Right lobe of liver (tissue), 6 donors: ENCODE measurements at regions not wholly inside any gene's neighbourhood (a gene's known extent, or its start where the extent isn't known, plus 50 kb on each side); places are given as distances from the start of the nearest gene placed in this dataset.
"Not testable (repeated sequence)": the region's sequence is repeated elsewhere in the genome, so short reads cannot be mapped to it uniquely, and the experiment has no call there.

Experiments used
- ATAC-seq, 4 donors: fragments of 200-7000 bp; cut with Tn5 transposase; one replicate each; pipeline ENCODE4 v1.9.1; 2020; ENCODE audit warnings: mild to moderate bottlenecking in 4 of 4, moderate library complexity in 4 of 4
- DNase-seq, 3 donors: peaks; one replicate each; pipeline ENCODE4 v3.0.0-alpha.2; 2020
- H3K27ac ChIP-seq, 3 donors: fragments of 200-600 bp; one replicate each; pipeline ENCODE4 v1.8.0; 2022
- H3K27me3 ChIP-seq, 2 donors: fragments of 200-600 bp; one replicate each; pipeline ENCODE4 v1.8.0; 2022
- H3K36me3 ChIP-seq, 4 donors: fragments of 200-600 bp; sonication (generic) in 1 of 4; one replicate each; pipeline versions ENCODE4 v1.5.1 to v1.8.0; 2017 to 2022; ENCODE audit warnings: control low read depth in 1 of 4
- H3K4me1 ChIP-seq, 4 donors: fragments of 200-600 bp; sonication (generic) in 1 of 4; one replicate each; pipeline versions ENCODE4 v1.5.1 to v1.8.0; 2017 to 2022; ENCODE audit warnings: control low read depth in 1 of 4
- H3K4me3 ChIP-seq, 3 donors: fragments of 200-600 bp; one replicate each; pipeline ENCODE4 v1.8.0; 2022
- H3K9me3 ChIP-seq, 4 donors: fragments of 200-600 bp; sonication (generic) in 1 of 4; one replicate each; pipeline versions ENCODE4 v1.5.1 to v1.8.0; 2017 to 2022; ENCODE audit warnings: control low read depth in 1 of 4
- CTCF ChIP-seq, 4 donors: fragments of 200-600 bp in 3 of 4; fragments of 450-650 bp in 1 of 4; IDR thresholded peaks; one replicate each; pipeline versions ENCODE4 v1.5.1 to v1.8.0; 2016 to 2022; ENCODE audit warnings: antibody characterized with exemption in 4 of 4, mild to moderate bottlenecking in 2 of 4
- POLR2A ChIP-seq: fragments of 450-650 bp; IDR thresholded peaks from one replicate; pipeline ENCODE4 v1.6.1; 2017; ENCODE audit warnings: antibody characterized with exemption, mild to moderate bottlenecking
- WGBS: methylation state at CpG from one replicate; pipeline ENCODE4 v1.1.6; 2018; ENCODE audit warnings: low coverage, low lambda C conversion rate; ENCODE audit not compliant: insufficient coverage; ENCODE audit errors: missing lambda C conversion rate; 5-methylcytosine and 5-hydroxymethylcytosine counted together
- intact Hi-C, 2 donors: fragments of 100-400 bp; cut with DNase I; formaldehyde crosslinking; loops; one replicate each; pipeline versions ENCODE4 v1.11.2 to v1.14.1; 2022
- donor health status: DM: no; HTN: yes; CAD: no.
- donor health status: DM: no; HTN: no; CAD: no.
- donor health status: DM: no; HTN: no; CAD: no.
- donor health status: DM: no; HTN: yes; CAD: no.
- donor health status: DM: no; HTN: yes; CAD: no.

- no peak for ATAC-seq
- intact Hi-C loops: no loop called here
- 25% methylated on average over 3 of the region's 3 CpGs for WGBS
These were observed 750.5 kb upstream of the POU3F4 start for GRCh38 chrX:82757614-82758013.

GRCh38 chrX:82764521-82764920 is 743.6 kb upstream of the POU3F4 start:
- H3K4me1 ChIP-seq: no peaks in the 10 kb centered on the region
- no peak overlapping the region for H3K27ac ChIP-seq
- TF ChIP-seq CTCF (IDR thresholded peaks at IDR 0.05) (no peak), POLR2A (no peak)
- intact Hi-C loops: no loop called here
- ATAC-seq: no peak
- no peak overlapping the region for H3K4me3 ChIP-seq
- H3K9me3 ChIP-seq: no peaks in the 10 kb centered on the region
- H3K27me3 ChIP-seq: no peaks in the 10 kb centered on the region
- H3K36me3 ChIP-seq: no peaks in the 10 kb centered on the region
- 39% methylated on average over 2 of the region's 2 CpGs for WGBS
- DNase-seq: no peak

More at GRCh38 chrX:82757614-82758013, 750.5 kb upstream of the POU3F4 start:
- H3K9me3 ChIP-seq: no peaks in the 10 kb centered on the region
- TF ChIP-seq POLR2A: no peak
- no peak for TF ChIP-seq CTCF (IDR thresholded peaks at IDR 0.05)
- H3K4me1 ChIP-seq: no peaks in the 10 kb centered on the region
- no peaks in the 10 kb centered on the region for H3K36me3 ChIP-seq
- H3K27me3 ChIP-seq: no peaks in the 10 kb centered on the region
- no peak overlapping the region for H3K27ac ChIP-seq
- H3K4me3 ChIP-seq: no peak overlapping the region
- DNase-seq: no peak

GRCh38 chrX:82765811-82766210 is 742.3 kb upstream of the POU3F4 start:
- Histone ChIP-seq H3K36me3 (no peaks in the 10 kb centered on the region), H3K27ac (no peak overlapping the region), H3K4me1 (no peaks in the 10 kb centered on the region), H3K27me3 (no peaks in the 10 kb centered on the region), H3K4me3 (no peak overlapping the region), H3K9me3 (no peaks in the 10 kb centered on the region)
- WGBS: 41% methylated on average over 1 of the region's 1 CpG
- TF ChIP-seq POLR2A (no peak), CTCF (IDR thresholded peaks at IDR 0.05) (no peak)
- intact Hi-C loops: no loop called here
- no peak for ATAC-seq
- DNase-seq: no peak

GRCh38 chrX:82775426-82775825 is 732.7 kb upstream of the POU3F4 start:
- WGBS: 50% methylated on average over 2 of the region's 3 CpGs
- no peaks in the 10 kb centered on the region for H3K9me3 ChIP-seq
- no peak overlapping the region for H3K27ac ChIP-seq
- DNase-seq: no peak
- intact Hi-C loops: no loop called here
- no peak for TF ChIP-seq CTCF (IDR thresholded peaks at IDR 0.05)
- no peak for TF ChIP-seq POLR2A
- no peak for ATAC-seq
- peaks cover 0 to 5% of the 10 kb centered on the region in 2 donors for H3K27me3 ChIP-seq
- H3K36me3 ChIP-seq: no peaks in the 10 kb centered on the region
- no peaks in the 10 kb centered on the region for H3K4me1 ChIP-seq
- H3K4me3 ChIP-seq: no peak overlapping the region

GRCh38 chrX:82782014-82782413 is 726.1 kb upstream of the POU3F4 start:
- DNase-seq: no peak
- Histone ChIP-seq H3K27ac (no peak overlapping the region), H3K4me3 (no peak overlapping the region), H3K9me3 (no peaks in the 10 kb centered on the region), H3K36me3 (no peaks in the 10 kb centered on the region), H3K4me1 (no peaks in the 10 kb centered on the region), H3K27me3 (peaks cover 0 to 5% of the 10 kb centered on the region in 2 donors)
- ATAC-seq: no peak
- intact Hi-C loops: no loop called here
- WGBS: 37% methylated on average over 4 of the region's 4 CpGs
- no peak for TF ChIP-seq CTCF (IDR thresholded peaks at IDR 0.05)
- no peak for TF ChIP-seq POLR2A

- intact Hi-C loops, ATAC-seq: not testable (repeated sequence)
- 61% methylated on average over 5 of the region's 5 CpGs for WGBS
These were observed 695.2 kb upstream of the POU3F4 start for GRCh38 chrX:82812902-82813301.

More at GRCh38 chrX:82812902-82813301, 695.2 kb upstream of the POU3F4 start:
- H3K4me1 ChIP-seq, DNase-seq, H3K36me3 ChIP-seq, H3K9me3 ChIP-seq, H3K27ac ChIP-seq, H3K27me3 ChIP-seq, H3K4me3 ChIP-seq: not testable (repeated sequence)
